ENCODE measurements at regions not wholly inside any gene's neighbourhood (a gene's known extent, or its start where the extent isn't known, plus 50 kb on each side); places are given as distances from the start of the nearest gene placed in this dataset.
A peak's percentile ranks its signal among the peaks of the same experiment; 100 is the strongest.

DNA sequence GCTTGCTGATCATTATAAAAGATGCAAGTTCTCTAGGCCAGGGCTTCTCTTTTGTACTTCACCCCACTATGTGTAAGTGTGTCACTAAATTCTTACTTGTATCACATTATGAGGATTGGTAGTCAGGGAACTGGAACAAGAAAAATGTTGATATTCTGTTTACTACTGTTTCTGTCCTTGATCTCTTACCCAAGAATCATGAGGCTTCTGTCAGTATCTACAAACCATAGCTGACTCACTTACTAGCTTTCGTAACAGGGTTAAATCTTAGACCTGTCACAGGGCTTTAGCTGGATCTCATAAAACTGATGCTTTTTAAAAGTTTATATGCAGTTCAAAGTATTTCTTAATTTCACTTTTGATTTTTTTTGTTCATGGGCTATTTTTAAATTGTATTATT lies 681.2 kb downstream of the PLPP3 start:
- DNase-seq (ENCODE audit: low read depth) = peak; percentile 62
- H3K9ac ChIP-seq (ENCODE audit: low read length) = peak overlapping the region; percentile 61
- no peak overlapping the region for H3K4me3 ChIP-seq (ENCODE audit: low read length)
- no peaks in the 10 kb centered on the region for H3K36me3 ChIP-seq (ENCODE audit: control insufficient read depth, insufficient read depth, low read length, severe bottlenecking)
- peaks cover 6% of the 10 kb centered on the region for H3K9me3 ChIP-seq (ENCODE audit: control insufficient read depth, low read length)
- peaks cover 20% of the 10 kb centered on the region for H3K4me1 ChIP-seq (ENCODE audit: control insufficient read depth, insufficient read depth, low read length)
- H3K27me3 ChIP-seq (replicated peaks; ENCODE audit: control insufficient read depth, insufficient read depth, low read length) = no peaks in the 10 kb centered on the region

DNA sequence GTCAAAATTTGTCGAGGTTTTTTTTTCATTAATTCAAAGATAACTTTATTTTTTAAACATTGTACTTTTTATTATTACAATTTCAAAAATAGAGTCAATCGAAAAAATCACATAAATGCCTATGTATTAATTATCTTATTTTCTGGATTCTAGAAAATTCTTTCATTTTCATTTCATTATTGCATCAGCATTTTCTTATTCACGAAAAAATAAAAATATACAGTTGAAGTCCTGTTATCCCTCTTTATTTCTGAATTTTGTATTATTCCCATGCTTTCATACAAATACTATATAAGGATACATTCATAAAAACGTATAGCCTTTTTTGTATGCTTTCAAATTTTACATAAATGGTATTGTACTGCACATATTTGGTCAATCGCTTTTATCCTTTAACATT lies 681.0 kb upstream of the USP24 start:
- H3K4me1 ChIP-seq (ENCODE audit: control insufficient read depth, insufficient read depth, low read length) = peaks cover 20% of the 10 kb centered on the region
- no peak for DNase-seq (ENCODE audit: low read depth)
- H3K9me3 ChIP-seq (ENCODE audit: control insufficient read depth, low read length) = peaks cover 20% of the 10 kb centered on the region
- H3K4me3 ChIP-seq (ENCODE audit: low read length) = no peak overlapping the region
- no peak overlapping the region for H3K9ac ChIP-seq (ENCODE audit: low read length)
- H3K27me3 ChIP-seq (replicated peaks; ENCODE audit: control insufficient read depth, insufficient read depth, low read length) = no peaks in the 10 kb centered on the region
- no peaks in the 10 kb centered on the region for H3K36me3 ChIP-seq (ENCODE audit: control insufficient read depth, insufficient read depth, low read length, severe bottlenecking)

- Histone ChIP-seq H3K9ac (ENCODE audit: low read length) (no peak overlapping the region), H3K4me1 (ENCODE audit: control insufficient read depth, insufficient read depth, low read length) (peaks cover 20% of the 10 kb centered on the region), H3K27me3 (replicated peaks; ENCODE audit: control insufficient read depth, insufficient read depth, low read length) (no peaks in the 10 kb centered on the region), H3K9me3 (ENCODE audit: control insufficient read depth, low read length) (peaks cover 20% of the 10 kb centered on the region), H3K4me3 (ENCODE audit: low read length) (peak overlapping the region; percentile 26), H3K36me3 (ENCODE audit: control insufficient read depth, insufficient read depth, low read length, severe bottlenecking) (no peaks in the 10 kb centered on the region)
- no peak for DNase-seq (ENCODE audit: low read depth)
Observed at GRCh38 chr1:55894521-55894920, 679.4 kb upstream of the USP24 start.

GRCh38 chr1:55893155-55893554 lies 678.0 kb upstream of the USP24 start:
- DNase-seq (ENCODE audit: low read depth) = no peak
- Histone ChIP-seq H3K4me1 (ENCODE audit: control insufficient read depth, insufficient read depth, low read length) (peaks cover 14% of the 10 kb centered on the region), H3K4me3 (ENCODE audit: low read length) (peak overlapping the region; percentile 22), H3K27me3 (replicated peaks; ENCODE audit: control insufficient read depth, insufficient read depth, low read length) (no peaks in the 10 kb centered on the region), H3K9ac (ENCODE audit: low read length) (no peak overlapping the region), H3K36me3 (ENCODE audit: control insufficient read depth, insufficient read depth, low read length, severe bottlenecking) (no peaks in the 10 kb centered on the region), H3K9me3 (ENCODE audit: control insufficient read depth, low read length) (peaks cover 20% of the 10 kb centered on the region)

DNA sequence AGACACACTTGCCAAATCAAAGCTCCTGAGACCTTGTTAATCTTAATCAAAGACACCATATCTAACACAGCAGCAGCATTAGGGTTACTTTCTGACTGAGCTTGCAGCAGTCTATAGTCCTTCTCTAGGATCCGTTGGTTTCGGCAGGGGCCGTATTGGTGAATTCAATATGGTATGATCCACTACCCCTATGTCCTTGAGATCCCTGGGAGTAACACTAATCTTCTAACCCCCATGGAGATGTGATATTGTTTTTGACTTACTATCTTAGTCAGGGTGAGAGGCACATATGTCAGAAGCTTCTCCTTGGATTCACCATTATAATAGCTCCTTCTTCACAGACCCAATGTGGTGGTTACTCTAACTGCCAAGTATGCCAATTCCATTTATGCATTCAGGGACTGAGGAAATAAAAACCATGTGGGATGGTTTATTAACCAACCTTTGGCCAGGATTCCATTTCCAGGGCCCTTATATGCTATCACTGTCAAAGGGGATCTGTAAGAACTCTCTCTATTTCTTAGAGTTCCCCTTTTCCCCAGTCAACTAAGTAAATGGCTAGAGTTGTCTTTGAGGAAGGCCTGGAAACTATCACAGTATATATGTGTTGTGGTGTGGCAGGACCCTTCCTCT lies 673.6 kb upstream of the USP24 start:
- Histone ChIP-seq H3K9me3 (ENCODE audit: control insufficient read depth, low read length) (peaks cover 20% of the 10 kb centered on the region), H3K9ac (ENCODE audit: low read length) (no peak overlapping the region), H3K36me3 (ENCODE audit: control insufficient read depth, insufficient read depth, low read length, severe bottlenecking) (no peaks in the 10 kb centered on the region), H3K4me3 (ENCODE audit: low read length) (no peak overlapping the region), H3K27me3 (replicated peaks; ENCODE audit: control insufficient read depth, insufficient read depth, low read length) (no peaks in the 10 kb centered on the region), H3K4me1 (ENCODE audit: control insufficient read depth, insufficient read depth, low read length) (no peaks in the 10 kb centered on the region)
- DNase-seq (ENCODE audit: low read depth) = no peak

GRCh38 chr1:55886856-55887712 lies 671.9 kb upstream of the USP24 start:
- Histone ChIP-seq H3K9ac (ENCODE audit: low read length) (no peak overlapping the region), H3K9me3 (ENCODE audit: control insufficient read depth, low read length) (peaks cover 3% of the 10 kb centered on the region), H3K36me3 (ENCODE audit: control insufficient read depth, insufficient read depth, low read length, severe bottlenecking) (no peaks in the 10 kb centered on the region)

GRCh38 chr1:55885619-55886018 lies 670.5 kb upstream of the USP24 start:
- no peaks in the 10 kb centered on the region for H3K9me3 ChIP-seq (ENCODE audit: control insufficient read depth, low read length)
- no peak overlapping the region for H3K4me3 ChIP-seq (ENCODE audit: low read length)
- H3K36me3 ChIP-seq (ENCODE audit: control insufficient read depth, insufficient read depth, low read length, severe bottlenecking) = no peaks in the 10 kb centered on the region
- no peak for DNase-seq (ENCODE audit: low read depth)
- H3K27me3 ChIP-seq (replicated peaks; ENCODE audit: control insufficient read depth, insufficient read depth, low read length) = no peaks in the 10 kb centered on the region
- H3K9ac ChIP-seq (ENCODE audit: low read length) = no peak overlapping the region
- no peaks in the 10 kb centered on the region for H3K4me1 ChIP-seq (ENCODE audit: control insufficient read depth, insufficient read depth, low read length)

More at GRCh38 chr1:55886856-55887712, 671.9 kb upstream of the USP24 start:
- DNase-seq (ENCODE audit: low read depth) = peak; percentile 38
- no peaks in the 10 kb centered on the region for H3K27me3 ChIP-seq (replicated peaks; ENCODE audit: control insufficient read depth, insufficient read depth, low read length)
- H3K4me1 ChIP-seq (ENCODE audit: control insufficient read depth, insufficient read depth, low read length) = no peaks in the 10 kb centered on the region
- no peak overlapping the region for H3K4me3 ChIP-seq (ENCODE audit: low read length)

- no peak for DNase-seq (ENCODE audit: low read depth)
- Histone ChIP-seq H3K4me3 (ENCODE audit: low read length) (no peak overlapping the region), H3K4me1 (ENCODE audit: control insufficient read depth, insufficient read depth, low read length) (no peaks in the 10 kb centered on the region), H3K9me3 (ENCODE audit: control insufficient read depth, low read length) (no peaks in the 10 kb centered on the region), H3K36me3 (ENCODE audit: control insufficient read depth, insufficient read depth, low read length, severe bottlenecking) (no peaks in the 10 kb centered on the region), H3K9ac (ENCODE audit: low read length) (no peak overlapping the region), H3K27me3 (replicated peaks; ENCODE audit: control insufficient read depth, insufficient read depth, low read length) (no peaks in the 10 kb centered on the region)
Observed at GRCh38 chr1:55882931-55883330, 667.8 kb upstream of the USP24 start.

GRCh38 chr1:55879346-55879745 lies 664.2 kb upstream of the USP24 start:
- no peak for DNase-seq (ENCODE audit: low read depth)
- H3K4me3 ChIP-seq (ENCODE audit: low read length) = no peak overlapping the region
- no peak overlapping the region for H3K9ac ChIP-seq (ENCODE audit: low read length)
- no peaks in the 10 kb centered on the region for H3K9me3 ChIP-seq (ENCODE audit: control insufficient read depth, low read length)
- H3K4me1 ChIP-seq (ENCODE audit: control insufficient read depth, insufficient read depth, low read length) = peaks cover 15% of the 10 kb centered on the region
- H3K36me3 ChIP-seq (ENCODE audit: control insufficient read depth, insufficient read depth, low read length, severe bottlenecking) = no peaks in the 10 kb centered on the region
- no peaks in the 10 kb centered on the region for H3K27me3 ChIP-seq (replicated peaks; ENCODE audit: control insufficient read depth, insufficient read depth, low read length)

- Histone ChIP-seq H3K9me3 (ENCODE audit: control insufficient read depth, low read length) (no peaks in the 10 kb centered on the region), H3K27me3 (replicated peaks; ENCODE audit: control insufficient read depth, insufficient read depth, low read length) (no peaks in the 10 kb centered on the region), H3K4me3 (ENCODE audit: low read length) (no peak overlapping the region), H3K4me1 (ENCODE audit: control insufficient read depth, insufficient read depth, low read length) (peaks cover 21% of the 10 kb centered on the region), H3K36me3 (ENCODE audit: control insufficient read depth, insufficient read depth, low read length, severe bottlenecking) (no peaks in the 10 kb centered on the region), H3K9ac (ENCODE audit: low read length) (no peak overlapping the region)
- no peak for DNase-seq (ENCODE audit: low read depth)
Observed at GRCh38 chr1:55877437-55878232, 662.5 kb upstream of the USP24 start.
